Lower lobe of right lung (tissue), 2 donors: ENCODE measurements at regions not wholly inside any gene's neighbourhood (a gene's known extent, or its start where the extent isn't known, plus 50 kb on each side); places are given as distances from the start of the nearest gene placed in this dataset.

Source experiments
- ATAC-seq, 2 donors: fragments of 200-7000 bp; cut with Tn5 transposase; one replicate each; pipeline ENCODE4 v1.9.1; 2020 to 2022; ENCODE audit warnings: mild to moderate bottlenecking in 2 of 2, moderate library complexity in 2 of 2
- DNase-seq: peaks from one replicate; pipeline ENCODE4 v3.0.0-alpha.2; 2020
- H3K27ac ChIP-seq: fragments of 200-600 bp; one replicate; pipeline ENCODE4 v1.8.0; 2022
- H3K27me3 ChIP-seq: fragments of 200-600 bp; one replicate; pipeline ENCODE4 v1.8.0; 2022; ENCODE audit warnings: low read depth
- H3K36me3 ChIP-seq: fragments of 200-600 bp; one replicate; pipeline ENCODE4 v1.8.0; 2022; ENCODE audit warnings: mild to moderate bottlenecking
- H3K4me1 ChIP-seq: fragments of 200-600 bp; one replicate; pipeline ENCODE4 v1.8.0; 2022
- H3K4me3 ChIP-seq: fragments of 200-600 bp; one replicate; pipeline ENCODE4 v1.8.0; 2022; ENCODE audit warnings: mild to moderate bottlenecking
- H3K9me3 ChIP-seq: fragments of 200-600 bp; one replicate; pipeline ENCODE4 v1.8.0; 2022
- CTCF ChIP-seq: fragments of 200-600 bp; IDR thresholded peaks from one replicate; pipeline ENCODE4 v1.8.0; 2022; ENCODE audit warnings: antibody characterized with exemption, mild to moderate bottlenecking
- intact Hi-C: fragments of 100-400 bp; cut with DNase I; formaldehyde crosslinking; loops from one replicate; pipeline ENCODE4 v1.11.0; 2022
- donor health status: DM: no; HTN: yes; CAD: no; lungs with severe emphysema.

DNA sequence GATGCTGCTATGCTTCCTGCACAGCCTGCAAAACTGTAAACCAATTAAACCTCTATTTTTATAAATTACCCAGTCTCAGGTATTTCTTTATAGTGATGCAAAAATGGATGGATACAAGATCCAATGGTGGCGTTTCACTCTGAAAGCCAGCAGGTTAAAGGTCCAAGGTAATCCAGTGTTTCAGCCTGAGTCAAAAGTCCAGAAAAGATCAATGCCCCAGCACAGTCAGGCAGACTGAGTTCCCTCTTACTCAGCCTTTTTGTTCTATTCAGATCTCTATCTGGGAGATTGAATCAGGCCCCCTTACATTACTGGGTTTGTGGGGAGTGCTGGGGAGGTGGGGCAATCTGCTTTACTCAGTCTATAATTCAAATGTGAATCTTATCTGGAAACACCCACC lies 464.5 kb downstream of the GXYLT1 start:
- intact Hi-C loops: no loop called here
- ATAC-seq: no peak
- Histone ChIP-seq H3K9me3 (no peaks in the 10 kb centered on the region), H3K4me1 (no peaks in the 10 kb centered on the region), H3K36me3 (no peaks in the 10 kb centered on the region), H3K27ac (no peak overlapping the region), H3K27me3 (no peaks in the 10 kb centered on the region), H3K4me3 (no peak overlapping the region)
- no peak for TF ChIP-seq CTCF
- no peak for DNase-seq

- intact Hi-C loops: no loop called here
- no peaks in the 10 kb centered on the region for H3K36me3 ChIP-seq
- no peaks in the 10 kb centered on the region for H3K27me3 ChIP-seq
- TF ChIP-seq CTCF: peak; percentile 44
- ATAC-seq: peak; percentile 43 to 68
- H3K4me3 ChIP-seq: no peak overlapping the region
- no peak for DNase-seq
- no peak overlapping the region for H3K27ac ChIP-seq
- H3K9me3 ChIP-seq: no peaks in the 10 kb centered on the region
- no peaks in the 10 kb centered on the region for H3K4me1 ChIP-seq
These were observed 475.6 kb downstream of the PDZRN4 start for GRCh38 chr12:41663598-41664265.

- Histone ChIP-seq H3K4me1 (no peaks in the 10 kb centered on the region), H3K27me3 (no peaks in the 10 kb centered on the region), H3K9me3 (no peaks in the 10 kb centered on the region), H3K4me3 (no peak overlapping the region), H3K36me3 (no peaks in the 10 kb centered on the region), H3K27ac (no peak overlapping the region)
- DNase-seq (no peak), ATAC-seq (no peak)
- TF ChIP-seq CTCF: no peak
- intact Hi-C loops: no loop called here
These were observed 473.1 kb downstream of the PDZRN4 start for GRCh38 chr12:41661141-41661765.

DNA sequence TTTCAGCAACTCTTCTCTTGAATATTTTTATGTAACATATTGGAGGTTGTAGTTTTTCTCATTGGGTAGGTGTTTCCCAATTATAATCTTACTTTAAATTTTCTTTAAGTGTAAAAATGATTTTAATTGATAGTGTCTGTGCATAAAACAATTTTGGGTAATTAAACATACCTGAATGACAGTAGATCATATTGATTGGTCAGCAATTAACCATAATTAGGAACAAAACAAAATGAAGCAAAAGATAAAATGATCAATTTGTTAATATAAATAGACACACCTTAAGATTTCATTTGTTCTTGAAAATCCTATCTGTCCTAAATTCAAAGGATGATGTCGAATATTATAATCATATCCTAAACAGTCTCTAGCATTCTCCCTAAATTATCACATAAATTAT lies 468.3 kb downstream of the PDZRN4 start:
- no peak for ATAC-seq
- no peaks in the 10 kb centered on the region for H3K27me3 ChIP-seq
- no peak overlapping the region for H3K27ac ChIP-seq
- DNase-seq: no peak
- H3K4me1 ChIP-seq: no peaks in the 10 kb centered on the region
- no peaks in the 10 kb centered on the region for H3K36me3 ChIP-seq
- no peak overlapping the region for H3K4me3 ChIP-seq
- TF ChIP-seq CTCF: no peak
- peaks cover 4% of the 10 kb centered on the region for H3K9me3 ChIP-seq
- intact Hi-C loops: no loop called here

DNA sequence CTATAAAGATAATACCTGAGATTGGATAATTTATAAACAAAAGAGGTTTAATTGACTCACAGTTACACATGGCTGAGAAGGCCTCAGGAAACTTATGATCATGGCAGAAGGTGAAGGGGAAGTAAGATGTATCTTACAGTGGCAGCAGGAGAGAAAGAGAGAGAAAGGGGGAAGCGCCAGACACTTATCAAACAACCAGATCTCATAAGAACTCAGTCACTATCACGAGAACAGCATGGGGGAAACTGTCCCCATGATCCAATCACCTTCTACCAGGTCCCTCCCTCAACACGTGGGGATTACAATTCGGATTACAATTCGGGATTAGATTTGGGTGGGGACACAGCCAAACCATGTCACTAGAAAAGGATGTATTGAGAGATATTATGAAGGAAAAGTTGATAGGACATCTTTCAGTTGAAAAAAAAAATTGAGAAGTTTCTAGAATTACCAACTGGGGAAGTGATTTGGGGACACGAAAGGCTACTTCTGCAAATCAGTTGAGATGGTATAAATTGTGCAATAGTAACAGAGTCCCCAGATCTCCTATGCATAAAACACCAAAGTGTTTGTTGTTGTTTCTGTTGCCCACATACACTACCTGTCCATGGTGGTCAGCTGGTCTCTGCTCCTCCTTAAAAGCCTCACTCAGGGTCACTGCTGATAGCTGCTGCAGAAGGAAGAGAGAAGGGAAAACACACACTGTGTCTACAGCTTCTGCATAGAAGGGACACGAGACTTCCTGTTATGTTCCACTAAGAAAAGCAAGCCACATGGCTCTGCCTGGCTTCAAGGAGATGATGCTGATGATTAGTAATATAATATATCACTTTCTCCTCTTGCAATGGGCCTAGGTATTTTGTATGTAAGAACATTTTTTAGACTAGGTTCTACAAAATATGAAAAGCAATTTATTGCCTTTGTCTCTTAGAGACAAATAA lies 465.5 kb downstream of the PDZRN4 start:
- Histone ChIP-seq H3K9me3 (peaks cover 4% of the 10 kb centered on the region), H3K36me3 (no peaks in the 10 kb centered on the region), H3K27me3 (no peaks in the 10 kb centered on the region), H3K4me1 (no peaks in the 10 kb centered on the region), H3K27ac (no peak overlapping the region), H3K4me3 (no peak overlapping the region)
- TF ChIP-seq CTCF: no peak
- DNase-seq (no peak), ATAC-seq (no peak)
- intact Hi-C loops: no loop called here
